ENCODE measurements at regions not wholly inside any gene's neighbourhood (a gene's known extent, or its start where the extent isn't known, plus 50 kb on each side); places are given as distances from the start of the nearest gene placed in this dataset.

- TF ChIP-seq, protein P1, sequence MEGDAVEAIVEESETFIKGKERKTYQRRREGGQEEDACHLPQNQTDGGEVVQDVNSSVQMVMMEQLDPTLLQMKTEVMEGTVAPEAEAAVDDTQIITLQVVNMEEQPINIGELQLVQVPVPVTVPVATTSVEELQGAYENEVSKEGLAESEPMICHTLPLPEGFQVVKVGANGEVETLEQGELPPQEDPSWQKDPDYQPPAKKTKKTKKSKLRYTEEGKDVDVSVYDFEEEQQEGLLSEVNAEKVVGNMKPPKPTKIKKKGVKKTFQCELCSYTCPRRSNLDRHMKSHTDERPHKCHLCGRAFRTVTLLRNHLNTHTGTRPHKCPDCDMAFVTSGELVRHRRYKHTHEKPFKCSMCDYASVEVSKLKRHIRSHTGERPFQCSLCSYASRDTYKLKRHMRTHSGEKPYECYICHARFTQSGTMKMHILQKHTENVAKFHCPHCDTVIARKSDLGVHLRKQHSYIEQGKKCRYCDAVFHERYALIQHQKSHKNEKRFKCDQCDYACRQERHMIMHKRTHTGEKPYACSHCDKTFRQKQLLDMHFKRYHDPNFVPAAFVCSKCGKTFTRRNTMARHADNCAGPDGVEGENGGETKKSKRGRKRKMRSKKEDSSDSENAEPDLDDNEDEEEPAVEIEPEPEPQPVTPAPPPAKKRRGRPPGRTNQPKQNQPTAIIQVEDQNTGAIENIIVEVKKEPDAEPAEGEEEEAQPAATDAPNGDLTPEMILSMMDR (IDR thresholded peaks at IDR 0.05): no peak
- Mint-ChIP-seq H3K4me3 (no peak overlapping the region), H3K27me3 (ENCODE audit: low read depth in 3 of 3) (peaks cover 0 to 1% (median 0%) of the 10 kb centered on the region in 3 donors), H3K4me1 (no peaks in the 10 kb centered on the region), H3K36me3 (no peaks in the 10 kb centered on the region), H3K27ac (no peak overlapping the region), H3K9me3 (peaks cover 0 to 4% (median 2%) of the 10 kb centered on the region in 7 donors)
- no CpG with 5 or more reads among the region's 1 CpG for WGBS (ENCODE audit: insufficient coverage)
- Histone ChIP-seq H3K79me2 (ENCODE audit: insufficient read depth, low read length) (no peaks in the 10 kb centered on the region), H4K20me1 (ENCODE audit: insufficient read depth, low read length) (no peaks in the 10 kb centered on the region), H3K9me3 (replicated peaks in 1 of 2; ENCODE audit: control insufficient read depth in 1 of 2, insufficient read depth in 1 of 2, low read length in 2 of 2) (peaks cover 0 to 4% of the 10 kb centered on the region in 2 donors), H3K27me3 (ENCODE audit: control insufficient read depth in 2 of 2, insufficient read depth in 2 of 2, low read length in 2 of 2) (no peaks in the 10 kb centered on the region), H3K4me3 (replicated peaks in 1 of 3; ENCODE audit: low read depth in 2 of 3, low read length in 3 of 3) (no peak overlapping the region), H3K27ac (ENCODE audit: low read depth in 1 of 2, low read length in 2 of 2) (no peak overlapping the region), H3K4me1 (ENCODE audit: control insufficient read depth in 1 of 2, insufficient read depth in 2 of 2, low read length in 2 of 2) (no peaks in the 10 kb centered on the region), H3K4me2 (replicated peaks; ENCODE audit: extremely low read depth, low read length, poor library complexity, severe bottlenecking) (no peak overlapping the region), H3K36me3 (replicated peaks in 1 of 2; ENCODE audit: control insufficient read depth in 1 of 2, insufficient read depth in 2 of 2, low read length in 2 of 2) (no peaks in the 10 kb centered on the region), H2AFZ (ENCODE audit: insufficient read depth, low read depth, low read length, poor library complexity, severe bottlenecking) (no peak overlapping the region), H3K9ac (ENCODE audit: insufficient read depth, low read length, poor library complexity, severe bottlenecking) (no peak overlapping the region)
- no peak for DNase-seq
- intact Hi-C loops (cut with micrococcal nuclease): no loop called here
Observed at GRCh38 chr2:194725169-194725568, 931.9 kb upstream of the SLC39A10 start.

GRCh38 chr2:194723446-194723845, 933.6 kb upstream of the SLC39A10 start:
- intact Hi-C loops (cut with micrococcal nuclease): no loop called here
- Histone ChIP-seq H2AFZ (ENCODE audit: insufficient read depth, low read depth, low read length, poor library complexity, severe bottlenecking) (no peak overlapping the region), H3K9ac (ENCODE audit: insufficient read depth, low read length, poor library complexity, severe bottlenecking) (no peak overlapping the region), H3K27me3 (ENCODE audit: control insufficient read depth in 2 of 2, insufficient read depth in 2 of 2, low read length in 2 of 2) (no peaks in the 10 kb centered on the region), H4K20me1 (ENCODE audit: insufficient read depth, low read length) (no peaks in the 10 kb centered on the region), H3K9me3 (replicated peaks in 1 of 2; ENCODE audit: control insufficient read depth in 1 of 2, insufficient read depth in 1 of 2, low read length in 2 of 2) (peaks cover 0 to 6% of the 10 kb centered on the region in 2 donors), H3K79me2 (ENCODE audit: insufficient read depth, low read length) (no peaks in the 10 kb centered on the region), H3K4me2 (replicated peaks; ENCODE audit: extremely low read depth, low read length, poor library complexity, severe bottlenecking) (no peak overlapping the region), H3K36me3 (replicated peaks in 1 of 2; ENCODE audit: control insufficient read depth in 1 of 2, insufficient read depth in 2 of 2, low read length in 2 of 2) (no peaks in the 10 kb centered on the region), H3K27ac (ENCODE audit: low read depth in 1 of 2, low read length in 2 of 2) (no peak overlapping the region), H3K4me1 (ENCODE audit: control insufficient read depth in 1 of 2, insufficient read depth in 2 of 2, low read length in 2 of 2) (no peaks in the 10 kb centered on the region), H3K4me3 (replicated peaks in 1 of 3; ENCODE audit: low read depth in 2 of 3, low read length in 3 of 3) (no peak overlapping the region)
- Mint-ChIP-seq H3K4me1 (no peaks in the 10 kb centered on the region), H3K9me3 (peaks cover 0 to 9% (median 2%) of the 10 kb centered on the region in 7 donors), H3K36me3 (no peaks in the 10 kb centered on the region), H3K27me3 (ENCODE audit: low read depth in 3 of 3) (no peaks in the 10 kb centered on the region), H3K4me3 (no peak overlapping the region), H3K27ac (no peak overlapping the region)
- TF ChIP-seq, protein P1 (IDR thresholded peaks at IDR 0.05): no peak
- no peak for DNase-seq
- WGBS (ENCODE audit: insufficient coverage): no CpG with 5 or more reads among the region's 2 CpGs

Data from CD14-positive monocyte (primary cell).